ENCODE measurements at regions not wholly inside any gene's neighbourhood (a gene's known extent, or its start where the extent isn't known, plus 50 kb on each side); places are given as distances from the start of the nearest gene placed in this dataset.
"Not testable (repeated sequence)": the region's sequence is repeated elsewhere in the genome, so short reads cannot be mapped to it uniquely, and the experiment has no call there.

- CTCF ChIA-PET = no interaction called here
- POLR2A ChIA-PET = no interaction called here
- TF ChIP-seq CTBP1 (IDR thresholded peaks at IDR 0.05; ENCODE audit: borderline replicate concordance) (no peak), ZNF384 (IDR thresholded peaks at IDR 0.05) (no peak)
- DNase-seq (ENCODE audit: extremely low spot score) = no peak
Observed at GRCh38 chr6:168938546-168938945, 315.1 kb downstream of the THBS2 start.

- POLR2A ChIA-PET = no interaction called here
- no peak for DNase-seq (ENCODE audit: extremely low spot score)
- no peak for TF ChIP-seq SUZ12 (IDR thresholded peaks at IDR 0.05)
- no peak for TF ChIP-seq CTBP1 (IDR thresholded peaks at IDR 0.05; ENCODE audit: borderline replicate concordance)
- no peak for TF ChIP-seq NFRKB (IDR thresholded peaks at IDR 0.05)
- no peak for TF ChIP-seq ARNT (IDR thresholded peaks at IDR 0.05)
- TF ChIP-seq LEF1 (IDR thresholded peaks at IDR 0.05; ENCODE audit: borderline replicate concordance) = no peak
- TF ChIP-seq BHLHE40 (IDR thresholded peaks at IDR 0.05; ENCODE audit: borderline replicate concordance) = no peak
- no peak for TF ChIP-seq TARDBP (IDR thresholded peaks at IDR 0.05)
- TF ChIP-seq SP1 (IDR thresholded peaks at IDR 0.05) = no peak
- TF ChIP-seq L3MBTL2 (conservative IDR thresholded peaks at IDR 0.05) = no peak
- TF ChIP-seq HDGF (IDR thresholded peaks at IDR 0.05; ENCODE audit: borderline replicate concordance) = no peak
- no peak for TF ChIP-seq FOXK2 (IDR thresholded peaks at IDR 0.05)
- TF ChIP-seq ZNF384 (IDR thresholded peaks at IDR 0.05) = no peak
- no peak for TF ChIP-seq PKNOX1 (IDR thresholded peaks at IDR 0.05)
- no peak for TF ChIP-seq FOXA1 (IDR thresholded peaks at IDR 0.05)
- CTCF ChIA-PET = interaction anchor here (0.7 kb wide), 1 partner anchor 875 kb away, joined by 4 read pairs; no protein-coding TSS in a partner anchor
Observed at GRCh38 chr6:168937054-168937453, 316.6 kb downstream of the THBS2 start.

- DNase-seq (ENCODE audit: extremely low spot score) = no peak
- ChIA-PET POLR2A (no interaction called here), CTCF (no interaction called here)
- TF ChIP-seq HDGF (IDR thresholded peaks at IDR 0.05; ENCODE audit: borderline replicate concordance) = no peak
- no peak for TF ChIP-seq CTBP1 (IDR thresholded peaks at IDR 0.05; ENCODE audit: borderline replicate concordance)
- no peak for TF ChIP-seq ELF4 (IDR thresholded peaks at IDR 0.05)
- TF ChIP-seq NFRKB (IDR thresholded peaks at IDR 0.05) = no peak
- no peak for TF ChIP-seq FOXM1 (IDR thresholded peaks at IDR 0.05; ENCODE audit: borderline replicate concordance)
- no peak for TF ChIP-seq PKNOX1 (IDR thresholded peaks at IDR 0.05)
- no peak for TF ChIP-seq ZNF384 (IDR thresholded peaks at IDR 0.05)
Observed at GRCh38 chr6:168935628-168936010, 318.0 kb downstream of the THBS2 start.

- ChIA-PET POLR2A (no interaction called here), CTCF (no interaction called here)
- no peak for TF ChIP-seq FOXA1 (IDR thresholded peaks at IDR 0.05)
- TF ChIP-seq TARDBP (IDR thresholded peaks at IDR 0.05) = no peak
- no peak for TF ChIP-seq NFRKB (IDR thresholded peaks at IDR 0.05)
- no peak for TF ChIP-seq CTBP1 (IDR thresholded peaks at IDR 0.05; ENCODE audit: borderline replicate concordance)
- no peak for TF ChIP-seq SUZ12 (IDR thresholded peaks at IDR 0.05)
- TF ChIP-seq HDGF (IDR thresholded peaks at IDR 0.05; ENCODE audit: borderline replicate concordance) = no peak
- TF ChIP-seq FOXK2 (IDR thresholded peaks at IDR 0.05) = no peak
- no peak for TF ChIP-seq LEF1 (IDR thresholded peaks at IDR 0.05; ENCODE audit: borderline replicate concordance)
- TF ChIP-seq BHLHE40 (IDR thresholded peaks at IDR 0.05; ENCODE audit: borderline replicate concordance) = no peak
- no peak for TF ChIP-seq SP1 (IDR thresholded peaks at IDR 0.05)
- TF ChIP-seq ELF4 (IDR thresholded peaks at IDR 0.05) = no peak
- no peak for TF ChIP-seq ARNT (IDR thresholded peaks at IDR 0.05)
- no peak for TF ChIP-seq FOXM1 (IDR thresholded peaks at IDR 0.05; ENCODE audit: borderline replicate concordance)
- no peak for TF ChIP-seq ZNF384 (IDR thresholded peaks at IDR 0.05)
- TF ChIP-seq PKNOX1 (IDR thresholded peaks at IDR 0.05) = no peak
- TF ChIP-seq L3MBTL2 (conservative IDR thresholded peaks at IDR 0.05) = no peak
- no peak for DNase-seq (ENCODE audit: extremely low spot score)
Observed at GRCh38 chr6:168934660-168935627, 318.7 kb downstream of the THBS2 start.

GRCh38 chr6:168932171-168932570 lies 321.5 kb downstream of the THBS2 start:
- DNase-seq (ENCODE audit: extremely low spot score); CTCF ChIA-PET; POLR2A ChIA-PET: not testable (repeated sequence)

GRCh38 chr6:168931072-168931471 lies 322.6 kb downstream of the THBS2 start:
- DNase-seq (ENCODE audit: extremely low spot score); POLR2A ChIA-PET; CTCF ChIA-PET: not testable (repeated sequence)

- DNase-seq (ENCODE audit: extremely low spot score) = no peak
- ChIA-PET POLR2A (no interaction called here), CTCF (no interaction called here)
- no peak for TF ChIP-seq NFRKB (IDR thresholded peaks at IDR 0.05)
- no peak for TF ChIP-seq L3MBTL2 (conservative IDR thresholded peaks at IDR 0.05)
- TF ChIP-seq PKNOX1 (IDR thresholded peaks at IDR 0.05) = no peak
- no peak for TF ChIP-seq BHLHE40 (IDR thresholded peaks at IDR 0.05; ENCODE audit: borderline replicate concordance)
- TF ChIP-seq ARNT (IDR thresholded peaks at IDR 0.05) = no peak
- TF ChIP-seq TARDBP (IDR thresholded peaks at IDR 0.05) = no peak
- TF ChIP-seq FOXA1 (IDR thresholded peaks at IDR 0.05) = no peak
- TF ChIP-seq ELF4 (IDR thresholded peaks at IDR 0.05) = no peak
- TF ChIP-seq FOXM1 (IDR thresholded peaks at IDR 0.05; ENCODE audit: borderline replicate concordance) = no peak
- TF ChIP-seq SUZ12 (IDR thresholded peaks at IDR 0.05) = no peak
- no peak for TF ChIP-seq HDGF (IDR thresholded peaks at IDR 0.05; ENCODE audit: borderline replicate concordance)
- TF ChIP-seq SP1 (IDR thresholded peaks at IDR 0.05) = no peak
- TF ChIP-seq FOXK2 (IDR thresholded peaks at IDR 0.05) = no peak
- no peak for TF ChIP-seq CTBP1 (IDR thresholded peaks at IDR 0.05; ENCODE audit: borderline replicate concordance)
Observed at GRCh38 chr6:168929871-168930450, 323.7 kb downstream of the THBS2 start.
